ENCODE measurements at regions not wholly inside any gene's neighbourhood (a gene's known extent, or its start where the extent isn't known, plus 50 kb on each side); places are given as distances from the start of the nearest gene placed in this dataset.
"Not testable (repeated sequence)": the region's sequence is repeated elsewhere in the genome, so short reads cannot be mapped to it uniquely, and the experiment has no call there.

DNA sequence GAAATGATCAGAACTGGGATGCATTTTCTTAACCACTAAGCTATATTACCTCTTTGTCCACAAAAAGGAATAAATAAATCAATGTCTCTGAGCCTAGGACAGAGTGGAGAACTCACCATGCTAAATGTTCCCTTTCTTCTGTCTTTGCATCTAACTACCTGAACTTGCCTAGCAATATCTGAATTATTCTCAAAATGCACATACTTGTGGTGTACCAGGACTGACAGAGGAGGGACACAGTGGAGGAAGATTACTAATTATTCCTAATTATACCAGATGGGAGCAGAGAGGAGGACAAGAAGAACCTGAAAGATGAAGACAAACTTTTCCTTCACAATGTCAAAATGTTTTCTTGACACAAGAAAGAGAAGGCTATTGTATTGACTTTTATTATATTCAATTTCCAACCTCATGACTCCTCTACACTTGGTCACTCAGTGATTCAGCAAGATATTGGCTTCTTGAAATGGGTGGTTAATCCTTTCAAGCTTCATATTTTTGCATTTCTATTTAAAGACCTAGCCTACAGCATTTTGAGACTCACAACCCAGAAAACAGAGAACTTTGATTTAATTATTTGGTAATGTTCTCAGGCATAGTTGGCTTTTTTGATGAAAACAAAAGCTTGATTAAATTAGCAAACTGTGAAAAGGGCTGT lies 117.2 kb upstream of the LRFN5 start:
- no peak for DNase-seq
- Histone ChIP-seq H3K4me3 (ENCODE audit: low read length) (no peak overlapping the region), H3K27me3 (ENCODE audit: control insufficient read depth, insufficient read depth, low read length) (no peaks in the 10 kb centered on the region), H3K27ac (ENCODE audit: low read length) (no peak overlapping the region), H3K4me1 (ENCODE audit: control insufficient read depth, insufficient read depth, low read length) (no peaks in the 10 kb centered on the region), H3K36me3 (ENCODE audit: control insufficient read depth, insufficient read depth, low read length) (no peaks in the 10 kb centered on the region), H3K9me3 (replicated peaks; ENCODE audit: control insufficient read depth, low read depth, low read length) (no peaks in the 10 kb centered on the region)

GRCh38 chr14:41488401-41488800 lies 118.3 kb upstream of the LRFN5 start:
- Histone ChIP-seq H3K27me3 (ENCODE audit: control insufficient read depth, insufficient read depth, low read length) (no peaks in the 10 kb centered on the region), H3K9me3 (replicated peaks; ENCODE audit: control insufficient read depth, low read depth, low read length) (no peaks in the 10 kb centered on the region)
- DNase-seq = no peak

GRCh38 chr14:41482861-41483260 lies 123.8 kb upstream of the LRFN5 start:
- no peaks in the 10 kb centered on the region for H3K9me3 ChIP-seq (replicated peaks; ENCODE audit: control insufficient read depth, low read depth, low read length)
- no peaks in the 10 kb centered on the region for H3K27me3 ChIP-seq (ENCODE audit: control insufficient read depth, insufficient read depth, low read length)
- H3K36me3 ChIP-seq (ENCODE audit: control insufficient read depth, insufficient read depth, low read length) = no peaks in the 10 kb centered on the region
- DNase-seq = no peak
- H3K4me1 ChIP-seq (ENCODE audit: control insufficient read depth, insufficient read depth, low read length) = no peaks in the 10 kb centered on the region
- no peak overlapping the region for H3K4me3 ChIP-seq (ENCODE audit: low read length)
- H3K27ac ChIP-seq (ENCODE audit: low read length) = no peak overlapping the region

More at GRCh38 chr14:41488401-41488800, 118.3 kb upstream of the LRFN5 start:
- Histone ChIP-seq H3K27ac (ENCODE audit: low read length) (no peak overlapping the region), H3K36me3 (ENCODE audit: control insufficient read depth, insufficient read depth, low read length) (no peaks in the 10 kb centered on the region), H3K4me1 (ENCODE audit: control insufficient read depth, insufficient read depth, low read length) (no peaks in the 10 kb centered on the region), H3K4me3 (ENCODE audit: low read length) (no peak overlapping the region)
- WGBS (ENCODE audit: insufficient coverage) = 88% methylated on average over 1 of the region's 1 CpG

DNA sequence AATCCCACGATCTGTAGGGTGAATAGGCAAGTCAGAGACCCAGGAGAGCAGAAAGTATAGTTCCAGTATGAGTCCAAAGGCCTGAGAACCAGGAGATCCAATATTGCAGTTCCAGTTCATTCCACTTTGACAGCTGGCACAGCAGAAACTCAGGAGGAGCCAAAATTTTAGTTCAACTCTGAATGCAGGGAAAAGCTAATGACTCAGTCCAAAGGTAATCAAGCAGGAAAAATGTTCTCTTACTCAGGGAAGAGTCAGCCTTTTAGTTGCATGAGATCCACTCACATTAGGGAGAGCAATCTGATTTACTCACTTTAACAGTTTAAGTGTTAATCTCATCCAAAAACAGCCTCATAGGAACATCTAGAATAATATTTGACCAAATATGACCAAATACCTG lies 130.2 kb upstream of the LRFN5 start:
- H3K27ac ChIP-seq (ENCODE audit: low read length) = no peak overlapping the region
- WGBS (ENCODE audit: insufficient coverage) = 33% methylated on average over 1 of the region's 1 CpG

GRCh38 chr14:41461380-41461779 lies 145.3 kb upstream of the LRFN5 start:
- Histone ChIP-seq H3K27ac (ENCODE audit: low read length) (no peak overlapping the region), H3K4me3 (ENCODE audit: low read length) (no peak overlapping the region), H3K9me3 (replicated peaks; ENCODE audit: control insufficient read depth, low read depth, low read length) (no peaks in the 10 kb centered on the region), H3K27me3 (ENCODE audit: control insufficient read depth, insufficient read depth, low read length) (no peaks in the 10 kb centered on the region), H3K36me3 (ENCODE audit: control insufficient read depth, insufficient read depth, low read length) (no peaks in the 10 kb centered on the region), H3K4me1 (ENCODE audit: control insufficient read depth, insufficient read depth, low read length) (no peaks in the 10 kb centered on the region)
- DNase-seq = no peak

More for the DNA sequence above, 130.2 kb upstream of the LRFN5 start:
- H3K4me1 ChIP-seq (ENCODE audit: control insufficient read depth, insufficient read depth, low read length) = no peaks in the 10 kb centered on the region
- no peaks in the 10 kb centered on the region for H3K9me3 ChIP-seq (replicated peaks; ENCODE audit: control insufficient read depth, low read depth, low read length)
- DNase-seq = no peak
- H3K27me3 ChIP-seq (ENCODE audit: control insufficient read depth, insufficient read depth, low read length) = no peaks in the 10 kb centered on the region
- no peaks in the 10 kb centered on the region for H3K36me3 ChIP-seq (ENCODE audit: control insufficient read depth, insufficient read depth, low read length)
- no peak overlapping the region for H3K4me3 ChIP-seq (ENCODE audit: low read length)

- WGBS (ENCODE audit: insufficient coverage) = no CpG with 5 or more reads among the region's 1 CpG
- no peaks in the 10 kb centered on the region for H3K36me3 ChIP-seq (ENCODE audit: control insufficient read depth, insufficient read depth, low read length)
- H3K9me3 ChIP-seq (replicated peaks; ENCODE audit: control insufficient read depth, low read depth, low read length) = no peaks in the 10 kb centered on the region
- DNase-seq = no peak
- H3K27me3 ChIP-seq (ENCODE audit: control insufficient read depth, insufficient read depth, low read length) = no peaks in the 10 kb centered on the region
- no peaks in the 10 kb centered on the region for H3K4me1 ChIP-seq (ENCODE audit: control insufficient read depth, insufficient read depth, low read length)
- H3K27ac ChIP-seq (ENCODE audit: low read length) = no peak overlapping the region
- no peak overlapping the region for H3K4me3 ChIP-seq (ENCODE audit: low read length)
Measured at GRCh38 chr14:41457393-41457792, 149.3 kb upstream of the LRFN5 start.

GRCh38 chr14:41449066-41449465 lies 157.6 kb upstream of the LRFN5 start:
- Histone ChIP-seq H3K4me3 (ENCODE audit: low read length) (no peak overlapping the region), H3K9me3 (replicated peaks; ENCODE audit: control insufficient read depth, low read depth, low read length) (no peaks in the 10 kb centered on the region), H3K4me1 (ENCODE audit: control insufficient read depth, insufficient read depth, low read length) (no peaks in the 10 kb centered on the region), H3K27ac (ENCODE audit: low read length) (no peak overlapping the region), H3K27me3 (ENCODE audit: control insufficient read depth, insufficient read depth, low read length) (no peaks in the 10 kb centered on the region), H3K36me3 (ENCODE audit: control insufficient read depth, insufficient read depth, low read length) (no peaks in the 10 kb centered on the region)
- 67% methylated on average over 1 of the region's 3 CpGs for WGBS (ENCODE audit: insufficient coverage)
- DNase-seq = no peak

GRCh38 chr14:41446008-41446407 lies 160.7 kb upstream of the LRFN5 start:
- H3K36me3 ChIP-seq (ENCODE audit: control insufficient read depth, insufficient read depth, low read length) = no peaks in the 10 kb centered on the region
- WGBS (ENCODE audit: insufficient coverage) = no CpG with 5 or more reads among the region's 2 CpGs
- no peak overlapping the region for H3K27ac ChIP-seq (ENCODE audit: low read length)
- no peaks in the 10 kb centered on the region for H3K4me1 ChIP-seq (ENCODE audit: control insufficient read depth, insufficient read depth, low read length)
- no peak for DNase-seq
- H3K27me3 ChIP-seq (ENCODE audit: control insufficient read depth, insufficient read depth, low read length) = no peaks in the 10 kb centered on the region
- no peak overlapping the region for H3K4me3 ChIP-seq (ENCODE audit: low read length)
- no peaks in the 10 kb centered on the region for H3K9me3 ChIP-seq (replicated peaks; ENCODE audit: control insufficient read depth, low read depth, low read length)

DNA sequence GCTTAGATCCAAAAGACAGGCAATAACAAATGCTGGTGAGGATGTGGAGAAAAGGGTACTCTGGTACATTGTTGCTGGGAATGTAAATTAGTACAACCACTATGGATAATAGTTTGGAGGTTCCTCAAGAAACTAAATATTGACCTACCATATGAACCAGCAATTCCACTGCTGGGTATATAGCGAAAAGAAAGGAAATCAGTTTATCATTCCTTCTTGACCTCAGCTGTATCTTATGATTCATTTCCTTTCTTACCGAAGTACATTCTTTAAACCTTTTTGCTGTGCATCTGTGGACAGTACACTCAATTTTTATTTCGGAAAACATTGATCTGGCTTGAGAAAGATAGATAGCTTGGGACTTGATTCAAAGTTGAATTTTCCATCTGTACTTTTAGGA lies 183.2 kb upstream of the LRFN5 start:
- DNase-seq = no peak
- Histone ChIP-seq H3K36me3 (ENCODE audit: control insufficient read depth, insufficient read depth, low read length) (no peaks in the 10 kb centered on the region), H3K27ac (ENCODE audit: low read length) (no peak overlapping the region), H3K4me3 (ENCODE audit: low read length) (no peak overlapping the region), H3K27me3 (ENCODE audit: control insufficient read depth, insufficient read depth, low read length) (no peaks in the 10 kb centered on the region), H3K9me3 (replicated peaks; ENCODE audit: control insufficient read depth, low read depth, low read length) (no peaks in the 10 kb centered on the region), H3K4me1 (ENCODE audit: control insufficient read depth, insufficient read depth, low read length) (no peaks in the 10 kb centered on the region)
- no CpG with 5 or more reads among the region's 3 CpGs for WGBS (ENCODE audit: insufficient coverage)

GRCh38 chr14:41421308-41421707 lies 185.4 kb upstream of the LRFN5 start:
- DNase-seq; H3K4me1 ChIP-seq (ENCODE audit: control insufficient read depth, insufficient read depth, low read length); H3K27ac ChIP-seq (ENCODE audit: low read length); H3K27me3 ChIP-seq (ENCODE audit: control insufficient read depth, insufficient read depth, low read length); H3K4me3 ChIP-seq (ENCODE audit: low read length); H3K9me3 ChIP-seq (replicated peaks; ENCODE audit: control insufficient read depth, low read depth, low read length); H3K36me3 ChIP-seq (ENCODE audit: control insufficient read depth, insufficient read depth, low read length): not testable (repeated sequence)
- no CpG with 5 or more reads among the region's 6 CpGs for WGBS (ENCODE audit: insufficient coverage)

GRCh38 chr14:41419709-41420108 lies 187.0 kb upstream of the LRFN5 start:
- Histone ChIP-seq H3K27me3 (ENCODE audit: control insufficient read depth, insufficient read depth, low read length) (no peaks in the 10 kb centered on the region), H3K36me3 (ENCODE audit: control insufficient read depth, insufficient read depth, low read length) (no peaks in the 10 kb centered on the region), H3K27ac (ENCODE audit: low read length) (no peak overlapping the region), H3K9me3 (replicated peaks; ENCODE audit: control insufficient read depth, low read depth, low read length) (no peaks in the 10 kb centered on the region), H3K4me1 (ENCODE audit: control insufficient read depth, insufficient read depth, low read length) (no peaks in the 10 kb centered on the region), H3K4me3 (ENCODE audit: low read length) (no peak overlapping the region)
- no CpG with 5 or more reads among the region's 4 CpGs for WGBS (ENCODE audit: insufficient coverage)
- no peak for DNase-seq

Data from muscle of leg (tissue), 3 donors.